H9 (cell line): ENCODE measurements at regions not wholly inside any gene's neighbourhood (a gene's known extent, or its start where the extent isn't known, plus 50 kb on each side); places are given as distances from the start of the nearest gene placed in this dataset.

Experiments used
- DNase-seq: peaks from one replicate; pipeline ENCODE4 v3.0.0-alpha.2; 2017
- H2AFZ ChIP-seq: one replicate; pipeline ENCODE4 v1.6.1; 2013; ENCODE audit warnings: mild to moderate bottlenecking, low read length, control low read depth, moderate library complexity
- H2AK5ac ChIP-seq: 2 replicates; pipeline ENCODE4 v1.6.1; 2013; ENCODE audit warnings: low read length, control low read depth, mixed read lengths; ENCODE audit not compliant: insufficient read length
- H2BK120ac ChIP-seq: one replicate; pipeline ENCODE4 v1.6.1; 2013; ENCODE audit warnings: low read depth, mild to moderate bottlenecking, low read length, control low read depth, inconsistent platforms; ENCODE audit not compliant: poor library complexity, severe bottlenecking
- H2BK12ac ChIP-seq: 2 replicates; pipeline ENCODE4 v1.6.1; 2013; ENCODE audit warnings: low read length, control low read depth, mixed read lengths, low read depth; ENCODE audit not compliant: insufficient read length
- H2BK15ac ChIP-seq: 2 replicates; pipeline ENCODE4 v1.6.1; 2013; ENCODE audit warnings: low read depth, low read length, control low read depth
- H2BK20ac ChIP-seq: one replicate; pipeline ENCODE4 v1.6.1; 2013; ENCODE audit warnings: low read depth, mild to moderate bottlenecking, low read length, control low read depth, inconsistent platforms; ENCODE audit not compliant: poor library complexity, severe bottlenecking
- H2BK5ac ChIP-seq: 2 replicates; pipeline ENCODE4 v1.6.1; 2013; ENCODE audit warnings: low read length, control low read depth, mixed read lengths; ENCODE audit not compliant: insufficient read length
- H3K14ac ChIP-seq: 2 replicates; pipeline ENCODE4 v1.6.1; 2013; ENCODE audit warnings: low read length, control low read depth; ENCODE audit not compliant: insufficient read depth
- H3K18ac ChIP-seq: 2 replicates; pipeline ENCODE4 v1.6.1; 2013; ENCODE audit warnings: low read depth, mild to moderate bottlenecking, mixed read lengths, low read length, control low read depth; ENCODE audit not compliant: insufficient read length
- H3K23ac ChIP-seq: 2 replicates; pipeline ENCODE4 v1.6.1; 2013; ENCODE audit warnings: low read length, control low read depth, mixed read lengths, low read depth; ENCODE audit not compliant: insufficient read length
- H3K23me2 ChIP-seq: 2 replicates; pipeline ENCODE4 v1.6.1; 2013; ENCODE audit warnings: low read depth, mild to moderate bottlenecking, mixed read lengths, low read length, control low read depth; ENCODE audit not compliant: insufficient read length, poor library complexity, severe bottlenecking
- H3K27ac ChIP-seq: 2 replicates; pipeline ENCODE4 v1.5.1; 2013; ENCODE audit warnings: low read length, control low read depth, mixed read lengths, low read depth; ENCODE audit not compliant: insufficient read length
- H3K27me3 ChIP-seq: 2 replicates; pipeline ENCODE4 v1.6.1; 2013; ENCODE audit warnings: low read length, control low read depth, inconsistent platforms; ENCODE audit not compliant: insufficient read depth
- H3K4ac ChIP-seq: 2 replicates; pipeline ENCODE4 v1.6.1; 2013; ENCODE audit warnings: low read depth, mild to moderate bottlenecking, control low read depth, inconsistent platforms, low read length, moderate library complexity
- H3K4me1 ChIP-seq: 2 replicates; pipeline ENCODE4 v1.6.1; 2013; ENCODE audit warnings: low read length, control low read depth, inconsistent platforms; ENCODE audit not compliant: insufficient read depth
- H3K4me2 ChIP-seq: 2 replicates; pipeline ENCODE4 v1.6.1; 2013; ENCODE audit warnings: low read length, control low read depth, mixed read lengths; ENCODE audit not compliant: insufficient read length, insufficient read depth
- H3K56ac ChIP-seq: 2 replicates; pipeline ENCODE4 v1.6.1; 2013; ENCODE audit warnings: low read depth, mild to moderate bottlenecking, mixed read lengths, low read length, control low read depth; ENCODE audit not compliant: insufficient read length
- H3K79me1 ChIP-seq: 2 replicates; pipeline ENCODE4 v1.6.1; 2013; ENCODE audit warnings: low read depth, mild to moderate bottlenecking, moderate library complexity, low read length, control low read depth, inconsistent platforms; ENCODE audit not compliant: insufficient read depth, poor library complexity, severe bottlenecking
- H3K79me2 ChIP-seq: 2 replicates; pipeline ENCODE4 v1.6.1; 2013; ENCODE audit warnings: low read length, control low read depth, inconsistent platforms; ENCODE audit not compliant: insufficient read depth
- H3K9ac ChIP-seq: 2 replicates; pipeline ENCODE4 v1.6.1; 2013; ENCODE audit warnings: low read length, control low read depth, mixed read lengths; ENCODE audit not compliant: insufficient read length; ENCODE audit errors: extremely low read depth
- H3K9me3 ChIP-seq: one replicate; pipeline ENCODE4 v1.6.1; 2013; ENCODE audit warnings: low read depth, low read length, inconsistent platforms; ENCODE audit not compliant: control insufficient read depth
- H3T11ph ChIP-seq: one replicate; pipeline ENCODE4 v1.6.1; 2013; ENCODE audit warnings: mild to moderate bottlenecking, low read length, control low read depth, inconsistent platforms
- H4K20me1 ChIP-seq: one replicate; pipeline ENCODE4 v1.6.1; 2013; ENCODE audit not compliant: control insufficient read depth, insufficient read length, insufficient read depth
- H4K5ac ChIP-seq: 2 replicates; pipeline ENCODE4 v1.6.1; 2013; ENCODE audit warnings: low read depth, mild to moderate bottlenecking, mixed read lengths, low read length, control low read depth; ENCODE audit not compliant: insufficient read length
- H4K8ac ChIP-seq: replicated peaks from 2 replicates; pipeline ENCODE4 v1.6.1; 2013; ENCODE audit warnings: low read length, control low read depth, mixed read lengths, low read depth; ENCODE audit not compliant: insufficient read length
- H4K91ac ChIP-seq: 2 replicates; pipeline ENCODE4 v1.6.1; 2013; ENCODE audit warnings: low read depth, mild to moderate bottlenecking, moderate library complexity, mixed read lengths, low read length, control low read depth; ENCODE audit not compliant: insufficient read length
- H3K27ac Mint-ChIP-seq, 3 experiments: 2 replicates in 2 of 3; 3 replicates in 1 of 3; pipeline ENCODE4 v1.8.0; 2020 to 2021; ENCODE audit warnings: mixed read lengths in 3 of 3, mild to moderate bottlenecking in 1 of 3, moderate library complexity in 1 of 3
- H3K27me3 Mint-ChIP-seq: 2 replicates; pipeline ENCODE4 v1.8.0; 2021; ENCODE audit warnings: low read depth, mild to moderate bottlenecking, moderate library complexity, mixed read lengths
- H3K36me3 Mint-ChIP-seq, 3 experiments: 2 replicates in 2 of 3; 3 replicates in 1 of 3; pipeline ENCODE4 v1.8.0; 2020 to 2021; ENCODE audit warnings: low read depth in 3 of 3, mixed read lengths in 3 of 3; ENCODE audit not compliant: insufficient read depth in 1 of 3
- H3K4me1 Mint-ChIP-seq, 2 experiments: 2 replicates each; pipeline ENCODE4 v1.8.0; 2020; ENCODE audit warnings: mixed read lengths in 2 of 2
- H3K4me3 Mint-ChIP-seq, 2 experiments: 2 replicates in 1 of 2; 3 replicates in 1 of 2; pipeline ENCODE4 v1.8.0; 2020 to 2021; ENCODE audit warnings: mild to moderate bottlenecking in 2 of 2, mixed read lengths in 2 of 2, moderate library complexity in 1 of 2
- H3K9me3 Mint-ChIP-seq, 2 experiments: 2 replicates in 1 of 2; 3 replicates in 1 of 2; pipeline ENCODE4 v1.8.0; 2020; ENCODE audit warnings: mild to moderate bottlenecking in 2 of 2, mixed read lengths in 2 of 2, moderate library complexity in 1 of 2
- CTCF ChIP-seq: fragments of 200-600 bp; sonication (generic); conservative IDR thresholded peaks from 3 replicates; pipeline ENCODE4 v1.8.0; 2021; ENCODE audit warnings: antibody characterized with exemption, mild to moderate bottlenecking
- WGBS: extraction: QIAGEN DNeasy Blood & Tissue Kit; methylation state at CpG from one replicate; pipeline ENCODE4 v1.1.7; 2013; ENCODE audit warnings: missing lambda C conversion rate, low lambda C conversion rate, mixed read lengths; ENCODE audit not compliant: insufficient read length; ENCODE audit errors: extremely low coverage; 5-methylcytosine and 5-hydroxymethylcytosine counted together

- H2BK12ac ChIP-seq, result no peak overlapping the region
- no peak for TF ChIP-seq CTCF
Measured at GRCh38 chr14:65854215-65854614, 441.7 kb downstream of the FUT8 start.

More at GRCh38 chr14:65854215-65854614, 441.7 kb downstream of the FUT8 start:
- Histone ChIP-seq H3K14ac (no peak overlapping the region), H2BK20ac (no peak overlapping the region), H2BK5ac (no peak overlapping the region), H4K8ac (no peak overlapping the region), H3K56ac (no peak overlapping the region), H3K27me3 (no peaks in the 10 kb centered on the region), H3K4me2 (no peak overlapping the region), H3K9ac (no peak overlapping the region), H3K79me1 (no peaks in the 10 kb centered on the region), H3K23me2 (no peaks in the 10 kb centered on the region), H3K23ac (no peak overlapping the region), H3K4me1 (no peaks in the 10 kb centered on the region), H3K4ac (no peak overlapping the region), H2BK15ac (no peak overlapping the region), H3K79me2 (no peaks in the 10 kb centered on the region), H3T11ph (no peak overlapping the region), H3K9me3 (no peaks in the 10 kb centered on the region), H3K18ac (no peak overlapping the region), H3K27ac (no peak overlapping the region), H2BK120ac (no peak overlapping the region), H4K20me1 (no peaks in the 10 kb centered on the region), H2AK5ac (no peak overlapping the region), H4K5ac (no peak overlapping the region), H2AFZ (no peak overlapping the region), H4K91ac (no peak overlapping the region)
- DNase-seq, result no peak
- no peak overlapping the region for H3K4me3 Mint-ChIP-seq
- H3K9me3 Mint-ChIP-seq, result peaks cover 6 to 7% of the 10 kb centered on the region in 2 experiments; a peak in 4 of 5 replicates
- H3K4me1 Mint-ChIP-seq, result peaks cover 11 to 14% of the 10 kb centered on the region in 2 experiments
- peaks cover 1 to 2% (median 2%) of the 10 kb centered on the region in 3 experiments; a peak in 2 of 7 replicates for H3K36me3 Mint-ChIP-seq
- H3K27ac Mint-ChIP-seq, result no peak overlapping the region
- H3K27me3 Mint-ChIP-seq, result peaks cover 2% of the 10 kb centered on the region; the same call in 1 of the 2 replicates
- WGBS, result no CpG with 5 or more reads among the region's 6 CpGs
